ENCODE measurements at regions not wholly inside any gene's neighbourhood (a gene's known extent, or its start where the extent isn't known, plus 50 kb on each side); places are given as distances from the start of the nearest gene placed in this dataset.
"Not testable (repeated sequence)": the region's sequence is repeated elsewhere in the genome, so short reads cannot be mapped to it uniquely, and the experiment has no call there.

DNA sequence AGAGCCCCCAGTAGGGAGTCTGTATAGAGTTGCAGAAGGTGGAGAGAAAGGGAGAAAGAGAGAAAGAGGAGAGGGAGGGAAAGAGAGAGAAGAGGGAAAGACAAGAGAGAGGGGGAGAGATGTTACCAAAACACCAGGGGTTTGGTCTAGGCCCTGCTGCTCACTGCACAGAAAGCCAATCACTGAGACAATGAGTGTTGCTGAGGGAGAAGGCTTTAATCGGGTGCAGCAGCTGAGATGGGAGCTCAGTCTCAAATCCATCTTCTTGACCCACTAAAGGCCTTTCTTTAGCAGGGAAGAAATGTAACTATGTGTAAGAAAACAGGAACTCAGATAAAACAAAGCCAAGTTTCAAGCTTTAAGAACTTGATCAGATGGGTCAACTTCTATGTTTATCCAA is 198.2 kb upstream of the FOXK1 start:
- Histone ChIP-seq H3K4me1 (ENCODE audit: insufficient read depth) (no peaks in the 10 kb centered on the region), H3K27me3 (no peaks in the 10 kb centered on the region), H3K9me3 (no peaks in the 10 kb centered on the region), H3K4me3 (no peak overlapping the region), H3K27ac (no peak overlapping the region), H3K36me3 (no peaks in the 10 kb centered on the region)
- no peak for DNase-seq
- intact Hi-C loops (cut with DNase I), result no loop called here
- WGBS, 3 donors, result 89 to 96% (median 91%) methylated on average over 1 of the region's 1 CpG
- TF ChIP-seq POLR2A (IDR thresholded peaks at IDR 0.05) (no peak), EP300 (IDR thresholded peaks at IDR 0.05) (no peak)
- TF ChIP-seq, protein P1, sequence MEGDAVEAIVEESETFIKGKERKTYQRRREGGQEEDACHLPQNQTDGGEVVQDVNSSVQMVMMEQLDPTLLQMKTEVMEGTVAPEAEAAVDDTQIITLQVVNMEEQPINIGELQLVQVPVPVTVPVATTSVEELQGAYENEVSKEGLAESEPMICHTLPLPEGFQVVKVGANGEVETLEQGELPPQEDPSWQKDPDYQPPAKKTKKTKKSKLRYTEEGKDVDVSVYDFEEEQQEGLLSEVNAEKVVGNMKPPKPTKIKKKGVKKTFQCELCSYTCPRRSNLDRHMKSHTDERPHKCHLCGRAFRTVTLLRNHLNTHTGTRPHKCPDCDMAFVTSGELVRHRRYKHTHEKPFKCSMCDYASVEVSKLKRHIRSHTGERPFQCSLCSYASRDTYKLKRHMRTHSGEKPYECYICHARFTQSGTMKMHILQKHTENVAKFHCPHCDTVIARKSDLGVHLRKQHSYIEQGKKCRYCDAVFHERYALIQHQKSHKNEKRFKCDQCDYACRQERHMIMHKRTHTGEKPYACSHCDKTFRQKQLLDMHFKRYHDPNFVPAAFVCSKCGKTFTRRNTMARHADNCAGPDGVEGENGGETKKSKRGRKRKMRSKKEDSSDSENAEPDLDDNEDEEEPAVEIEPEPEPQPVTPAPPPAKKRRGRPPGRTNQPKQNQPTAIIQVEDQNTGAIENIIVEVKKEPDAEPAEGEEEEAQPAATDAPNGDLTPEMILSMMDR (IDR thresholded peaks at IDR 0.05), result no peak

DNA sequence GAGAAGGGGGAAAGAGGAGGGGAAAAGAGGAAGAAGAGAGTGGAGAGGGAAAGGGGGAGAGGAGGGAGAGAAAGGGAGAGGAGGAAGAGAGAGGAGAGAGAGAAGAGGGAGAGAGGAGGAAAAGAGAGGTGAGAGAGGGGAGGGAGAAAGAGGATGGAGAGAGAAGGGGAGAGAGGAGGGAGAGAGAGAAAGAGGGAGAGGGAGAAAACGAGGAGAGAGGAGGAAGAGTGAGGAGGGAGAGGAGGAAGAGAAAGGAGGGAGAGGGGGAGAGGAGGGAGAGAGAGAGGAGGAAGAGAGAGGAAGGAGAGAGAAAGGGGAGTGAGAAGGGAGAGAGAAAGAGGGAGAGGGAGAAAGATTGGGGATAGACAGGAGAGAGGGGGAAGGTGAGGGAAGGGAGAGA is 197.6 kb upstream of the FOXK1 start:
- TF ChIP-seq, protein P1 (IDR thresholded peaks at IDR 0.05), result no peak
- TF ChIP-seq POLR2A (IDR thresholded peaks at IDR 0.05) (no peak), EP300 (IDR thresholded peaks at IDR 0.05) (no peak)
- no peaks in the 10 kb centered on the region for H3K9me3 ChIP-seq
- no peak overlapping the region for H3K27ac ChIP-seq
- intact Hi-C loops (cut with DNase I), result no loop called here
- no peak for DNase-seq
- no peaks in the 10 kb centered on the region for H3K36me3 ChIP-seq
- WGBS, 3 donors, result 14 to 42% (median 20%) methylated on average over 1 of the region's 1 CpG
- H3K4me1 ChIP-seq (ENCODE audit: insufficient read depth), result no peaks in the 10 kb centered on the region
- H3K4me3 ChIP-seq, result no peak overlapping the region
- H3K27me3 ChIP-seq, result no peaks in the 10 kb centered on the region

DNA sequence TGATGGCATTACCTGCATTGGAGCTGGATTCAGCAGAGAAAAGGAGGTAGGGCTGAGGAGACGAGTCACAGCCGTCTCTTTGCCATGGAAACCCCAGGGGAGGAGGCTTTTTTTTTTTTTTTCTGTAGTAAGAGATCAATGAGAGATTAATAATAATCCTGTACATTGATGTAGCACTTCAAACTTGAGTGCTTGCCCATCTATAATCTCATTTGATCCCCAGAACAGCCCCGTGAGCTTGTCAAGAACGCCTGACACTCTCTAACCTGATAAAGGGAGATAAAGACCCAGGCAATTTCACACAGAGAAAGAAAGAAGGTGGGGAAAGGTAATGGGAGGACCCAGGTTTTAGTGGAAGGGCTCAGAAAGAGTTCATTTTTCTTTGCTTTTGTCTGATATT is 195.2 kb upstream of the FOXK1 start:
- 13 to 26% (median 19%) methylated on average over 4 of the region's 4 CpGs for WGBS, 3 donors
- intact Hi-C loops (cut with DNase I), result no loop called here
- Histone ChIP-seq H3K27ac (no peak overlapping the region), H3K4me3 (no peak overlapping the region), H3K27me3 (no peaks in the 10 kb centered on the region), H3K4me1 (ENCODE audit: insufficient read depth) (no peaks in the 10 kb centered on the region), H3K9me3 (no peaks in the 10 kb centered on the region), H3K36me3 (no peaks in the 10 kb centered on the region)
- TF ChIP-seq, protein P1 (IDR thresholded peaks at IDR 0.05), result no peak
- no peak for TF ChIP-seq EP300 (IDR thresholded peaks at IDR 0.05)
- no peak for TF ChIP-seq POLR2A (IDR thresholded peaks at IDR 0.05)
- no peak for DNase-seq

DNA sequence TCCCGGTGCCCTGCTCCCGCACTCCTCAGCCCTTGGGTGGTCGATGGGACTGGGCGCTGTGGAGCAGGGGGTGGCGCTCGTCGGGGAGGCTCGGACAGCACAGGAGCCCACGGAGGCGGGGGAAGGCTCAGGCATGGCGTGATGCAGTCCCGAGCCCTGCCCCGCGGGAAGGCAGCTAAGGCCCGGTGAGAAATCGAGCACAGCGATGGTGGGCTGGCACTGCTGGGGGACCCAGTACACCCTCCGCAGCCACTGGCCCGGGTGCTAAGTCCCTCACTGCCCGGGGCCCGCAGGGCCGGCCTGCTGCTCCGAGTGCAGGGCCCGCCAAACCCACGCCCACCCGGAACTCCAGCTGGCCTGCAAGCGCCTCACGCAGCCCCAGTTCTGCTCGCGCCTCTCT is 185.2 kb upstream of the FOXK1 start:
- DNase-seq, H3K27me3 ChIP-seq: not testable (repeated sequence)
- WGBS, 3 donors, result 90 to 95% (median 90%) methylated on average over 21 to 30 of the region's 30 CpGs

DNA sequence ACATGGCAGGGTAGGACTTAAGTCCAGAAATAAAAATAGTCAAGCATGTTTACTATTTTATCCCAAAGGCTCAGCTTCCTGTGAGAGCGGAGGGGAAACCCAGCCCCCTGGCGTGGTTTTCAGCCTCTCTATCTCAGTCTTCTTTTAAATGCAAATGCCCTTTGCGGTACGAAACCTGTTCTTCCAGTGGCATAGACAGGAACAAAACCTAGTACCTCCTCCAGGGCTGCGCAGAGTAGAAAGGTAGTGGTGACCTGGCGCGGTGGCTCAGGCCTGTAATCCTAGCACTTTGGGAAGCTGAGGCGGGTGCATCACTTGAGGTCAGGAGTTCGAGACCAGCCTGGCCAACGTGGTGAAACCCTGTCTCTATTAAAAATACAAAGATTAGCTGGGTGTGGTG is 181.3 kb upstream of the FOXK1 start:
- H3K36me3 ChIP-seq, result no peaks in the 10 kb centered on the region
- H3K9me3 ChIP-seq, result no peaks in the 10 kb centered on the region
- no peaks in the 10 kb centered on the region for H3K27me3 ChIP-seq
- no peak for DNase-seq
- no peaks in the 10 kb centered on the region for H3K4me1 ChIP-seq (ENCODE audit: insufficient read depth)
- H3K27ac ChIP-seq, result no peak overlapping the region
- TF ChIP-seq POLR2A (IDR thresholded peaks at IDR 0.05) (no peak), EP300 (IDR thresholded peaks at IDR 0.05) (no peak)
- TF ChIP-seq, protein P1 (IDR thresholded peaks at IDR 0.05), result no peak
- intact Hi-C loops (cut with DNase I), result no loop called here
- H3K4me3 ChIP-seq, result no peak overlapping the region
- 77 to 85% (median 85%) methylated on average over 10 of the region's 10 CpGs for WGBS, 3 donors

More for the DNA sequence above, 185.2 kb upstream of the FOXK1 start:
- H3K4me1 ChIP-seq (ENCODE audit: insufficient read depth); intact Hi-C loops (cut with DNase I); H3K27ac ChIP-seq; H3K36me3 ChIP-seq; H3K9me3 ChIP-seq; H3K4me3 ChIP-seq: not testable (repeated sequence)

DNA sequence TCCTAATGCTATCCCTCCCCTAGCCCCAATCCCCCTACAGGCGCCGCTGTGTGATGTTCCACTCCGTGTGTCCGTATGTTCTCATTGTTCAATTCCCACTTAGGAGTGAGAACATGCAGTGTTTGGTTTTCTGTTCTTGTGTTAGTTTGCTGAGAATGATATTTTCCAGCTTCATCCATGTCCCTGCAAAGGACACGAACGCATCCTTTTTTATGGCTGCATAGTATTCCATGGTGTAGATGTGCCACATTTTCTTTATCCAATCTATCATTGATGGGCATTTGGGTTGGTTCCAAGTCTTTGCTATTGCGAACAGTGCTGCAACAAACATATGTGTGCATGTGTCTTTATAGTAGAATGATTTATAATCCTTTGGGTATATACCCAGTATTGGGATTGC is 174.2 kb upstream of the FOXK1 start:
- H3K27ac ChIP-seq; DNase-seq; H3K27me3 ChIP-seq; intact Hi-C loops (cut with DNase I); H3K4me3 ChIP-seq; H3K36me3 ChIP-seq; H3K9me3 ChIP-seq; H3K4me1 ChIP-seq (ENCODE audit: insufficient read depth): not testable (repeated sequence)
- 77 to 86% (median 79%) methylated on average over 7 of the region's 7 CpGs for WGBS, 3 donors

All from ovary (tissue), 7 donors.